ENCODE measurements at regions not wholly inside any gene's neighbourhood (a gene's known extent, or its start where the extent isn't known, plus 50 kb on each side); places are given as distances from the start of the nearest gene placed in this dataset.

GRCh38 chr4:23355258-23355657 is 534.6 kb downstream of the PPARGC1A start:
- H3K27ac ChIP-seq: no peak overlapping the region
- intact Hi-C loops (cut with DNase I): no loop called here
- H3K36me3 ChIP-seq: no peaks in the 10 kb centered on the region
- no peak for DNase-seq
- H3K4me3 ChIP-seq: no peak overlapping the region
- no peaks in the 10 kb centered on the region for H3K9me3 ChIP-seq
- no peaks in the 10 kb centered on the region for H3K27me3 ChIP-seq
- TF ChIP-seq CTCF (IDR thresholded peaks at IDR 0.05): no peak
- H3K4me1 ChIP-seq: no peaks in the 10 kb centered on the region
- no peak for ATAC-seq

GRCh38 chr4:23353200-23353599 is 536.6 kb downstream of the PPARGC1A start:
- H3K36me3 ChIP-seq: no peaks in the 10 kb centered on the region
- intact Hi-C loops (cut with DNase I): no loop called here
- H3K4me3 ChIP-seq: no peak overlapping the region
- no peak overlapping the region for H3K27ac ChIP-seq
- DNase-seq (no peak), ATAC-seq (no peak)
- H3K9me3 ChIP-seq: no peaks in the 10 kb centered on the region
- no peak for TF ChIP-seq CTCF (IDR thresholded peaks at IDR 0.05)
- no peaks in the 10 kb centered on the region for H3K4me1 ChIP-seq
- no peaks in the 10 kb centered on the region for H3K27me3 ChIP-seq

GRCh38 chr4:23348789-23349498 is 540.9 kb downstream of the PPARGC1A start:
- no peaks in the 10 kb centered on the region for H3K9me3 ChIP-seq
- ATAC-seq (no peak), DNase-seq (no peak)
- intact Hi-C loops (cut with DNase I): no loop called here
- H3K27me3 ChIP-seq: no peaks in the 10 kb centered on the region
- H3K27ac ChIP-seq: no peak overlapping the region
- no peaks in the 10 kb centered on the region for H3K4me1 ChIP-seq
- H3K4me3 ChIP-seq: no peak overlapping the region
- TF ChIP-seq CTCF (IDR thresholded peaks at IDR 0.05): no peak
- H3K36me3 ChIP-seq: no peaks in the 10 kb centered on the region

GRCh38 chr4:23337292-23337691 is 552.6 kb downstream of the PPARGC1A start:
- Histone ChIP-seq H3K27ac (no peak overlapping the region), H3K27me3 (no peaks in the 10 kb centered on the region), H3K9me3 (no peaks in the 10 kb centered on the region), H3K4me3 (no peak overlapping the region), H3K36me3 (no peaks in the 10 kb centered on the region), H3K4me1 (peaks cover 4 to 16% of the 10 kb centered on the region in 2 donors)
- no peak for ATAC-seq
- TF ChIP-seq CTCF (IDR thresholded peaks at IDR 0.05): no peak
- no peak for DNase-seq
- intact Hi-C loops (cut with DNase I): no loop called here

GRCh38 chr4:23333946-23334878 is 555.6 kb downstream of the PPARGC1A start:
- Histone ChIP-seq H3K27me3 (no peaks in the 10 kb centered on the region), H3K27ac (peak overlapping the region in 1 of 2 donors; percentile 39), H3K36me3 (no peaks in the 10 kb centered on the region), H3K9me3 (no peaks in the 10 kb centered on the region), H3K4me3 (no peak overlapping the region), H3K4me1 (peaks cover 4 to 16% of the 10 kb centered on the region in 2 donors)
- TF ChIP-seq CTCF (IDR thresholded peaks at IDR 0.05): no peak
- intact Hi-C loops (cut with DNase I): no loop called here
- DNase-seq (no peak), ATAC-seq (peak; percentile 86)
